NCI-H1417 (cell line): ENCODE measurements at regions not wholly inside any gene's neighbourhood (a gene's known extent, or its start where the extent isn't known, plus 50 kb on each side); places are given as distances from the start of the nearest gene placed in this dataset.
"Not testable (repeated sequence)": the region's sequence is repeated elsewhere in the genome, so short reads cannot be mapped to it uniquely, and the experiment has no call there.

Source experiments
- DNase-seq, 3 experiments: peaks; one replicate each; lab custom pipeline; 2025; lab: John Stamatoyannopoulos, UW

GRCh38 chr4:154982187-154983047, 201.3 kb downstream of the RBM46 start:
- peak; percentile 0 to 83 (median 54) for DNase-seq

GRCh38 chr4:154983714-154984113, 202.6 kb downstream of the RBM46 start:
- no peak for DNase-seq

GRCh38 chr4:154984148-154984547, 203.1 kb downstream of the RBM46 start:
- DNase-seq, result no peak

GRCh38 chr4:154984616-154985015, 203.5 kb downstream of the RBM46 start:
- no peak for DNase-seq

- no peak for DNase-seq
Measured at GRCh38 chr4:154985673-154986072, 204.6 kb downstream of the RBM46 start.

GRCh38 chr4:154988511-154988910, 207.4 kb downstream of the RBM46 start:
- no peak for DNase-seq

GRCh38 chr4:154989511-154989910, 208.4 kb downstream of the RBM46 start:
- DNase-seq, result no peak

- DNase-seq, result not testable (repeated sequence)
Measured at GRCh38 chr4:154997866-154998265, 210.6 kb upstream of the NPY2R start.

- DNase-seq, result no peak
Measured at GRCh38 chr4:154998284-154998683, 210.2 kb upstream of the NPY2R start.

- DNase-seq, result no peak
Measured at GRCh38 chr4:154998773-154999172, 209.7 kb upstream of the NPY2R start.

- no peak for DNase-seq
Measured at GRCh38 chr4:154999950-155000578, 208.4 kb upstream of the NPY2R start.

GRCh38 chr4:155001251-155001650, 207.2 kb upstream of the NPY2R start:
- no peak for DNase-seq

- DNase-seq, result no peak
Measured at GRCh38 chr4:155005395-155006090, 202.9 kb upstream of the NPY2R start.

GRCh38 chr4:155007660-155008176, 200.7 kb upstream of the NPY2R start:
- DNase-seq, result no peak

- DNase-seq, result no peak
Measured at GRCh38 chr4:155008389-155008788, 200.0 kb upstream of the NPY2R start.

- DNase-seq, result no peak
Measured at GRCh38 chr4:155009288-155009687, 199.1 kb upstream of the NPY2R start.

GRCh38 chr4:155010376-155010775, 198.1 kb upstream of the NPY2R start:
- no peak for DNase-seq

- no peak for DNase-seq
Measured at GRCh38 chr4:155011163-155011780, 197.2 kb upstream of the NPY2R start.

- DNase-seq, result no peak
Measured at GRCh38 chr4:155012469-155012868, 196.0 kb upstream of the NPY2R start.

GRCh38 chr4:155017426-155017825, 191.0 kb upstream of the NPY2R start:
- no peak for DNase-seq

- DNase-seq, result no peak
Measured at GRCh38 chr4:155025762-155026457, 182.5 kb upstream of the NPY2R start.

- no peak for DNase-seq
Measured at GRCh38 chr4:155026715-155027114, 181.7 kb upstream of the NPY2R start.
